ENCODE measurements at regions not wholly inside any gene's neighbourhood (a gene's known extent, or its start where the extent isn't known, plus 50 kb on each side); places are given as distances from the start of the nearest gene placed in this dataset.
"Not testable (repeated sequence)": the region's sequence is repeated elsewhere in the genome, so short reads cannot be mapped to it uniquely, and the experiment has no call there.

GRCh38 chr9:90514877-90515276, 127.7 kb downstream of the DIRAS2 start:
- DNase-seq, result no peak

GRCh38 chr9:90515510-90515909, 127.1 kb downstream of the DIRAS2 start:
- DNase-seq, result no peak

GRCh38 chr9:90517103-90517502, 125.5 kb downstream of the DIRAS2 start:
- DNase-seq, result no peak

DNA sequence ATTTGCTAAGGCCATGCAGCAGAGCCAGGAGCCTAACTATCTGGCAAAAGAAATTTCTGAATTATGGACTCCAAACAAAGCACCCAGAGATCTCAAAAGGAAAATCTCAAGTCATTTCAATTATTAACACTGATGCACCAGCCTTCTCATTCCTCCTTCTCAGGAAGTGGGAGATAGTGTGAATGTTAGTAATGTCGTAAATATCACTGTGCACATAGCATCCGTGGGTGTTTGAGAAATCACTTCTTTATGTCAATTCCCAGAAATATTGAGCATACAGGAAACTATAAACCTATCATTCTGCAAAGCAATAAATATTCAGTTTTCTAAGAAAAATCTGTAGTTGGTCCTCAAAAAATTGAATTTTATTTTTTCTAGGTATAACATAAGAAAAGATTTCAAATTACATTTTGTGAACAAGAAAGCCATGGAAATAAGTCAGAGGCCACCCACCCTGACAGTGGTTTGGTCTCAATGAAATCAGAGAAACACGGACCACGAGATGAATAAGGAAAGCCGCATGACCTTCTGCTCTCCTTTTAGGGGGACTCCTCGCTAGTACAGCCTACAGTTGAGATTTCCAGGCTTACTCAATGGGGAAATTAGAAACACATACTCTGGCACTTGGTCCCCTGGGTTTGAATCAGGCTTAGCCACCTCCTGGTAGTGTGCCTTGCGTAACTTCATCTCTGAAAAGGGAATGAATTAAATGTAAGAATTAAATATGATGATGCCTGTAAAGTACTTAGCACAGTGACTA, 120.6 kb downstream of the DIRAS2 start:
- no peak for DNase-seq

DNA sequence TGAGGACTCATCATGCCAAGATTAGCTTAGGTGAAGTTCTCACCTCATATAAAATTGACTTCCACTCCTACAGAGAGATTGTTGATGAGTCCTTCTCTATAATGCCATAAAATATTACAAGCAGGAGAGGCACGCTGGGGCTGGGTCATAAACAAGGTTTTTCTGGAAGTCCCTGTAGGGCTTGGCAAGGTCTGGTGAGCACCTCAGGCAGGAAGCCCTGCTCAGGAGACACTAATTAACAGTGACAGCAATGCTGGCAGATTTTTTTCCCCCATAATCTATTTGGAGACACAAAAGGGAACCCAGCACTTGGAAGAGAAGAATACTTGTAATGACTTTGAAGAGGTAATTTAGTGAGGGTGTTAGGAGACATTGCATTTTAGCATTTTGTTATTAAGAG, 118.7 kb downstream of the DIRAS2 start:
- no peak for DNase-seq

GRCh38 chr9:90526386-90526785, 116.2 kb downstream of the DIRAS2 start:
- DNase-seq, result no peak

GRCh38 chr9:90536094-90536493, 106.5 kb downstream of the DIRAS2 start:
- not testable (repeated sequence) for DNase-seq

DNA sequence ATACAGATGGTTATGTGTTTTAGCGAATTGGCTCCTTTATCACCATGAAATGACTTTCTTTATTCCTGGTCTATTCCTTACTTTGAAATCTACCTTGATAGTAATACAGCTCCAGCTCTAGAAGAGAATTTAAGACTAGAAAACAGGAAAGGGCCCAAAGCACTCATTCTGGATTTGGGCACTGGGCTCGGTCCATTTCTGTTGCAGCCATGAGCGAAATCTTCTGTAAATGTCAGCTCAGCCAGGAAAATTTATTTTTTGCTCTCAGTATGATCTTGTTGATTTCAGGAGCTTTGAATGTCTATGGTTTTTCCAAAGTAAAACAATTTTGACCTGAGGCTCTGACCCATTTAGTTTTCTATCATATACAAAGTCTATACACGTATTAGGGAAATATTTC, 104.1 kb downstream of the DIRAS2 start:
- DNase-seq, result no peak

GRCh38 chr9:90539286-90539685, 103.3 kb downstream of the DIRAS2 start:
- no peak for DNase-seq

GRCh38 chr9:90540734-90541133, 101.9 kb downstream of the DIRAS2 start:
- DNase-seq, result no peak

GRCh38 chr9:90544488-90544887, 98.1 kb downstream of the DIRAS2 start:
- no peak for DNase-seq

GRCh38 chr9:90546200-90546599, 96.4 kb downstream of the DIRAS2 start:
- no peak for DNase-seq

GRCh38 chr9:90547896-90548295, 94.7 kb downstream of the DIRAS2 start:
- DNase-seq, result no peak

DNA sequence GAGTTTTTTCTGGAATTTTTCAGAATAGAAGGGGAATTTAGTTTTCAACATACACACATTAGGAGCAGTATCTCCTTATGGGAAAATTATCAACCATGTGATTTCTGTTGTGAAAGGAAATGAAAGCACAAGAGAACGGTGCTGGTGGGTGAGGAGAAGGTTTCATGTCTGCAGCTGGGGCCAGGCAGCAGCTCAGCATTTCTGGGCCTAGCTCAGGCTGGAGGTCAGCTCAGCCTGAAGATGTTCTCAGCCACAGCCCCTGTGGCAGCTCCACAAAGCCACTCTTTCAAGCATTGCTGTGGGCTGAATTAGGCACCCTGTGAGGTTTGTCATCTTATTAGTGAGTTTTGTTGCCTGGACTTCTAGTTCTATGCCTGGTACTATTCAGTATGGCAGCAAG, 90.3 kb downstream of the DIRAS2 start:
- DNase-seq, result no peak

DNA sequence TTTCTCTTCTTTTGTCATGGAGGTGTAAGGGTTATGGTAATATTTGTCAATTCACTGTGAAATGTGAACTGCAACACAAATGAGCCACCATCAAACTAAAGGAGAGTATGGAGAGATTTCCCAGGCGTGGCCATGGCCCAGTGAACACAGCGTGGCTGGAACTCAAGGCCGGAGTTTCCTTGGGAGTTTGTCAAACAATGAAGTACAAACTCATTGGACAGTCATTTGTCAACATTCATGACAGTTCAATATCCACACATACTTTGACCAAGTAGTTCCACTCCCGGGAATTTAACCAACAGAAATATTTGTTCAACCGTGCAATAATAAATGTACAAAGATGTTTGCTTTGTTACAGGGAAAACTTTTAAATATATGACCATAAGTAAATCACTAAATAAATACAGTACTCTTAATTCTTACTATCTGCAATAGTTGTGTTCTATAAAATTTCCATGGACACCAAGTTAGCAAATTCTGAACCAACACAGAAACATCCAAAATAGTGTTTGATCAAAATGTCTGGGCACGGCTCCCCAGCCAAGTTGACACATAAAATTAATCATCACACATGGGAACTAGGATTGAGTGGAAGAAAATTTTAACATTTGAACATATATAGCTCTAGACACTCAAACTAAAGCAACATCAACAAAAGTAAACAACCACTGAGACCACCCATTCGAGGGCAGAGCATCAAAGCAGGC, 87.1 kb downstream of the DIRAS2 start:
- no peak for DNase-seq

DNA sequence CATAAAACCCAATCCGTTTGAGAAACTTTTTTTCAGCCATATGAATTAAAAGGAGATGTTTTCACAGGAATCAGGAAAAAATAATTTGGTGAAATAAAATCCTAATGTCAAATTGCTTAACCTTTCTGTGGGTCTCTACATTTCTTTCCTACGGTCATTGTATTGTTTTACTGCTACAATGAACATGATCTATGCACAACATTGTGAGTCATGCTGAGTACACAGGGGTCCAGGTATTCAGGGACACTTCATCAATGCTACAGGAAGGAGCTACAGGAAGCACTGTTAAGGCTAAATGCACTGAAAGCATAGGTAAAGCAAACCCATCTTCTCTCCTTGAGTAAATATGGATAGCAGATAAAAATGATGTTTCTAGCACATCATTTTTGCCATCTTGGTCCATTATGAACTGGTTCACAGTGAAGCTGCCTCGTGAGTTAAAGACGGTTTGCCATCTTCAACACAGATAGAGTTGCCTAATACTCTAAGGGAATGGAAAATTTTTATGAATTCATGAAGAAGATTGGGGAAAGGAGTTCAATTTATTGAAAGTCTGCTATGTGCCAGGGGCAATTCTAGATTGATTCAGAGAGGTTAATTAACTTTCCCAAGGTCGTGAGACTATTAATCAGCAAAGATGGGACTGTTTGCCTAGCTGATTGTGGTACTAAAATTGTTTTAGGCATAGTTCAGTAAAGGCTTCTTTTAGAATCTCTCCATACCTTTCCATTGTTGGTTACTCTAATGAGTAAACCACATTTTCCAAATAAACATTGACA, 85.5 kb downstream of the DIRAS2 start:
- no peak for DNase-seq

DNA sequence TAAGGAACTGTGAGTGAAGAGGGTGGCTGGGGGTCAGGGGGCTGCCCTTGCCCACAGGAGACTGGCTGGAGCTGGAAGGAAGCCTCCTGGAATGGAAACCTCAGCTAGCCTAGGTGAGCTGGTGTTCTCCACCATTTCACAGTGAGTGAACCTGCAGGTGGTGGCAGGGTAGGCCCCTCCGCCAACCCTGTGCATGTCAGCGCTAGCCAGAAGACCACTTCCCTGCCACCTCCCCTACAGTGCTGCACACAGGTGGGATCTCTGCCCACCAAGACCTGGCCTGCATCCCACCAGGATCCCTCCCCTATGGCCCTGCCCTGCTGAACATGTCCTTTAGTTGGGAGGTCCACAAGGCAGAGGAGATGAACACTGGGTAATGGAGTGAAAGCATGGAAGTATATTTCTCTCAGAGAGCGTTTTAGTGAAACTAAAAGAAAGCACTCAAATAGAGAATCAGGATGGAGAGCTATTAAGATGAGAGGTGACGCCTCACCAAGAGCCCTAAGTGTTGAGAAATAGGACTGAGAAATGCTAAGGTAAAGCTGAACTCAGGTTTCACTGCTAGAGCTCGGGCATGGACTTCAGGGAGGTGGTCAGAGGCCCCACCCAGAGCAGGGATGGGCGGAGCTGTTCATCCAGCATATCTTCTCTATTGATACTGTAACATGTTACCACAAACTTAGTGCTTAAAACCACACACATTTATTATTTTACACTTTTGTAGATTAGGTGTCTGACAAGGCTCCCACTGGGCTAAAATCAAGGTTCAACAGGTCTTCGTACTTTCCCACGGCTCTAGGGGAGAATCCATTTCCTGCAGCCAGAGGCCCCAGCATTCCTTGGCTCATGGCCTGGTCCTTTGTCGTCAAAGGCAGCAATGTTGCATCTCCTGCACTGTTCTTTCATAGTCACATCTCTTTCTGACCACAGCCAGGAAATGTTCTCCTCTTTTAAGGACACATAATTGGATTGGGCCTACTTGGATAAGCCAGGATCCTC, 83.2 kb downstream of the DIRAS2 start:
- DNase-seq, result no peak

All from activated CD4-positive, alpha-beta T cell treated with anti-CD3 and anti-CD28 coated beads, Interleukin-2, amount 50 U/mL, for 48 hours (primary cell).